Sigmoid colon (tissue), 4 donors: ENCODE measurements at regions not wholly inside any gene's neighbourhood (a gene's known extent, or its start where the extent isn't known, plus 50 kb on each side); places are given as distances from the start of the nearest gene placed in this dataset.

Experiments
- POLR2AphosphoS5 ChIP-seq, 4 donors: sonication (generic); formaldehyde crosslinking; IDR thresholded peaks; one replicate each; pipeline ENCODE4 v1.6.1; 2017; ENCODE audit warnings: antibody characterized with exemption in 4 of 4
- TF ChIP-seq, protein P1 (sequence below), 4 experiments: fragments of 450-650 bp in 3 of 4; fragments of 200-600 bp in 1 of 4; IDR thresholded peaks; one replicate each; pipeline ENCODE4 v1.5.1; 2016 to 2019; ENCODE audit warnings: antibody characterized with exemption in 4 of 4, mild to moderate bottlenecking in 3 of 4, moderate library complexity in 2 of 4

DNA sequence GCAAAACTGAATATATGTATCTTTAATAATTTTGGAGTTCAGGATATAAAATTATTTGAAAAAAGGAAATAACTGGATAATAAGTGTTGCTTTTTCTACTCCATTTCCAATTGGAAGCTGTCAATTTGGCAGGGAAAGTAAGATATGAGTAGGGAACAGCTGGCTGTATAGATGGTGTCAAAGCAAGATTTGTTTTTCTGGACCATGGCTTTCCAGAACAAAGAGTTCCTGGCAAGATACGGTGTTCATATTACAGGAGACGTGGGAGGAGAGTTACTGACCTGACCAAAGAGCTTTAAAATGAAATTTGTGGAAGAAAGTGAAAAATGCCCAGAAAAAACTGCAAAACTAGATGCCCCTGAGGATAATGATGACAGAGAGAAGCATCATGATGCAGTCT, 442.7 kb upstream of the KIRREL3 start:
- TF ChIP-seq, protein P1, sequence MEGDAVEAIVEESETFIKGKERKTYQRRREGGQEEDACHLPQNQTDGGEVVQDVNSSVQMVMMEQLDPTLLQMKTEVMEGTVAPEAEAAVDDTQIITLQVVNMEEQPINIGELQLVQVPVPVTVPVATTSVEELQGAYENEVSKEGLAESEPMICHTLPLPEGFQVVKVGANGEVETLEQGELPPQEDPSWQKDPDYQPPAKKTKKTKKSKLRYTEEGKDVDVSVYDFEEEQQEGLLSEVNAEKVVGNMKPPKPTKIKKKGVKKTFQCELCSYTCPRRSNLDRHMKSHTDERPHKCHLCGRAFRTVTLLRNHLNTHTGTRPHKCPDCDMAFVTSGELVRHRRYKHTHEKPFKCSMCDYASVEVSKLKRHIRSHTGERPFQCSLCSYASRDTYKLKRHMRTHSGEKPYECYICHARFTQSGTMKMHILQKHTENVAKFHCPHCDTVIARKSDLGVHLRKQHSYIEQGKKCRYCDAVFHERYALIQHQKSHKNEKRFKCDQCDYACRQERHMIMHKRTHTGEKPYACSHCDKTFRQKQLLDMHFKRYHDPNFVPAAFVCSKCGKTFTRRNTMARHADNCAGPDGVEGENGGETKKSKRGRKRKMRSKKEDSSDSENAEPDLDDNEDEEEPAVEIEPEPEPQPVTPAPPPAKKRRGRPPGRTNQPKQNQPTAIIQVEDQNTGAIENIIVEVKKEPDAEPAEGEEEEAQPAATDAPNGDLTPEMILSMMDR (IDR thresholded peaks at IDR 0.05), result no peak
- TF ChIP-seq POLR2AphosphoS5 (IDR thresholded peaks at IDR 0.05), result no peak
